HFF-Myc (cell line): ENCODE measurements at regions not wholly inside any gene's neighbourhood (a gene's known extent, or its start where the extent isn't known, plus 50 kb on each side); places are given as distances from the start of the nearest gene placed in this dataset.

Source experiments
- DNase-seq: peaks from one replicate; pipeline ENCODE4 v3.0.0-alpha.2; 2011; ENCODE audit warnings: low read depth; ENCODE audit errors: extremely low read depth
- H3K4me3 ChIP-seq: replicated peaks from 2 replicates; pipeline ENCODE4 v1.5.1; 2011; ENCODE audit warnings: low read depth, mild to moderate bottlenecking, control low read depth, low read length
- CTCF ChIP-seq: IDR thresholded peaks from 2 replicates; pipeline ENCODE4 v1.5.1; 2012; ENCODE audit warnings: mild to moderate bottlenecking, low read depth, low read length, control low read depth; ENCODE audit errors: missing control alignments

- no peak for TF ChIP-seq CTCF
- no peak for DNase-seq
- H3K4me3 ChIP-seq: no peak overlapping the region
These were observed 448.7 kb upstream of the VRK2 start for GRCh38 chr2:57597940-57598339.

GRCh38 chr2:57598551-57598950, 448.1 kb upstream of the VRK2 start:
- DNase-seq: no peak

GRCh38 chr2:57602733-57603132, 443.9 kb upstream of the VRK2 start:
- no peak for DNase-seq
- no peak for TF ChIP-seq CTCF

More at GRCh38 chr2:57598551-57598950, 448.1 kb upstream of the VRK2 start:
- no peak for TF ChIP-seq CTCF
- no peak overlapping the region for H3K4me3 ChIP-seq

GRCh38 chr2:57614988-57615387, 431.6 kb upstream of the VRK2 start:
- no peak for TF ChIP-seq CTCF
- no peak for DNase-seq
- H3K4me3 ChIP-seq: no peak overlapping the region

More at GRCh38 chr2:57602733-57603132, 443.9 kb upstream of the VRK2 start:
- H3K4me3 ChIP-seq: no peak overlapping the region

GRCh38 chr2:57615855-57616556, 430.6 kb upstream of the VRK2 start:
- no peak for DNase-seq
- TF ChIP-seq CTCF: no peak
- no peak overlapping the region for H3K4me3 ChIP-seq

- H3K4me3 ChIP-seq: no peak overlapping the region
- DNase-seq: no peak
- TF ChIP-seq CTCF: no peak
These were observed 429.3 kb upstream of the VRK2 start for GRCh38 chr2:57617318-57617717.
